ENCODE measurements at regions not wholly inside any gene's neighbourhood (a gene's known extent, or its start where the extent isn't known, plus 50 kb on each side); places are given as distances from the start of the nearest gene placed in this dataset.

DNA sequence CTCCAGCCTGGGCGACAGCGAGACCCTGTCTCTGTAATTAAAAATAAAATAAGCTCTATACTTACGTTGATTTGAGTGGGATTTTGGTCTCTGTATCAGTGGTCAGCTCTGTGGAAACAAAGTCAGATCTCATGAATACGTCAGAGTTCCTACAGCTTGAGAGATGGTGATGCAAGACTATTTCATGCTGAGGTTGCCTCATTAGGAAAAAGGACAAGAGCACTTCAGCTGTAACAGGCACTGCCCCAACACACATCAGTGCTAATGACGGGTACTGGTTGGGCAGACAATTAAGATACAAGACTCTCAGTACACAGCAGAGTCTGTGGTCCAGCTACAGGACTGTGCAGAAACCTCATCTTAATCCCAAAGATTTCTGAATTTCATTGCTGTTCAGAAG is 246.4 kb upstream of the AMIGO2 start:
- TF ChIP-seq SPI1 (IDR thresholded peaks at IDR 0.05; ENCODE audit: borderline replicate concordance, insufficient read depth, low read depth, low read length) (no peak), JUND (IDR thresholded peaks at IDR 0.05; ENCODE audit: low read depth, low read length) (no peak), POLR2AphosphoS2 (IDR thresholded peaks at IDR 0.05; ENCODE audit: low read depth, low read length) (no peak), TARDBP (IDR thresholded peaks at IDR 0.05; ENCODE audit: borderline replicate concordance) (no peak), CREB1 (IDR thresholded peaks at IDR 0.05; ENCODE audit: low read depth) (no peak)
- TF ChIP-seq, protein P1, sequence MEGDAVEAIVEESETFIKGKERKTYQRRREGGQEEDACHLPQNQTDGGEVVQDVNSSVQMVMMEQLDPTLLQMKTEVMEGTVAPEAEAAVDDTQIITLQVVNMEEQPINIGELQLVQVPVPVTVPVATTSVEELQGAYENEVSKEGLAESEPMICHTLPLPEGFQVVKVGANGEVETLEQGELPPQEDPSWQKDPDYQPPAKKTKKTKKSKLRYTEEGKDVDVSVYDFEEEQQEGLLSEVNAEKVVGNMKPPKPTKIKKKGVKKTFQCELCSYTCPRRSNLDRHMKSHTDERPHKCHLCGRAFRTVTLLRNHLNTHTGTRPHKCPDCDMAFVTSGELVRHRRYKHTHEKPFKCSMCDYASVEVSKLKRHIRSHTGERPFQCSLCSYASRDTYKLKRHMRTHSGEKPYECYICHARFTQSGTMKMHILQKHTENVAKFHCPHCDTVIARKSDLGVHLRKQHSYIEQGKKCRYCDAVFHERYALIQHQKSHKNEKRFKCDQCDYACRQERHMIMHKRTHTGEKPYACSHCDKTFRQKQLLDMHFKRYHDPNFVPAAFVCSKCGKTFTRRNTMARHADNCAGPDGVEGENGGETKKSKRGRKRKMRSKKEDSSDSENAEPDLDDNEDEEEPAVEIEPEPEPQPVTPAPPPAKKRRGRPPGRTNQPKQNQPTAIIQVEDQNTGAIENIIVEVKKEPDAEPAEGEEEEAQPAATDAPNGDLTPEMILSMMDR (IDR thresholded peaks at IDR 0.05 in 2 of 3, conservative IDR thresholded peaks at IDR 0.05 in 1 of 3; ENCODE audit: control insufficient read depth in 2 of 3, extremely low read depth in 1 of 3, insufficient read depth in 1 of 3, low read depth in 3 of 3, low read length in 3 of 3), result no peak
- TF ChIP-seq, protein P2, sequence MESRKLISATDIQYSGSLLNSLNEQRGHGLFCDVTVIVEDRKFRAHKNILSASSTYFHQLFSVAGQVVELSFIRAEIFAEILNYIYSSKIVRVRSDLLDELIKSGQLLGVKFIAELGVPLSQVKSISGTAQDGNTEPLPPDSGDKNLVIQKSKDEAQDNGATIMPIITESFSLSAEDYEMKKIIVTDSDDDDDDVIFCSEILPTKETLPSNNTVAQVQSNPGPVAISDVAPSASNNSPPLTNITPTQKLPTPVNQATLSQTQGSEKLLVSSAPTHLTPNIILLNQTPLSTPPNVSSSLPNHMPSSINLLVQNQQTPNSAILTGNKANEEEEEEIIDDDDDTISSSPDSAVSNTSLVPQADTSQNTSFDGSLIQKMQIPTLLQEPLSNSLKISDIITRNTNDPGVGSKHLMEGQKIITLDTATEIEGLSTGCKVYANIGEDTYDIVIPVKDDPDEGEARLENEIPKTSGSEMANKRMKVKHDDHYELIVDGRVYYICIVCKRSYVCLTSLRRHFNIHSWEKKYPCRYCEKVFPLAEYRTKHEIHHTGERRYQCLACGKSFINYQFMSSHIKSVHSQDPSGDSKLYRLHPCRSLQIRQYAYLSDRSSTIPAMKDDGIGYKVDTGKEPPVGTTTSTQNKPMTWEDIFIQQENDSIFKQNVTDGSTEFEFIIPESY (IDR thresholded peaks at IDR 0.05), result no peak
- TF ChIP-seq, protein P3, sequence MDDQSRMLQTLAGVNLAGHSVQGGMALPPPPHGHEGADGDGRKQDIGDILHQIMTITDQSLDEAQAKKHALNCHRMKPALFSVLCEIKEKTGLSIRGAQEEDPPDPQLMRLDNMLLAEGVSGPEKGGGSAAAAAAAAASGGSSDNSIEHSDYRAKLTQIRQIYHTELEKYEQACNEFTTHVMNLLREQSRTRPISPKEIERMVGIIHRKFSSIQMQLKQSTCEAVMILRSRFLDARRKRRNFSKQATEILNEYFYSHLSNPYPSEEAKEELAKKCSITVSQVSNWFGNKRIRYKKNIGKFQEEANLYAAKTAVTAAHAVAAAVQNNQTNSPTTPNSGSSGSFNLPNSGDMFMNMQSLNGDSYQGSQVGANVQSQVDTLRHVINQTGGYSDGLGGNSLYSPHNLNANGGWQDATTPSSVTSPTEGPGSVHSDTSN (IDR thresholded peaks at IDR 0.05; ENCODE audit: insufficient replicate concordance, low read depth, low read length), result no peak

Measured in GM12878 (cell line).